ENCODE measurements at regions not wholly inside any gene's neighbourhood (a gene's known extent, or its start where the extent isn't known, plus 50 kb on each side); places are given as distances from the start of the nearest gene placed in this dataset.
A peak's percentile ranks its signal among the peaks of the same experiment; 100 is the strongest.

- H3K4me3 ChIP-seq = no peak overlapping the region
- WGBS = 76% methylated on average over 17 of the region's 17 CpGs
- H3K4me1 ChIP-seq (replicated peaks) = no peaks in the 10 kb centered on the region
- no peak for DNase-seq (ENCODE audit: low spot score)
- TF ChIP-seq POLR2AphosphoS5 (IDR thresholded peaks at IDR 0.05) (peak; percentile 47), CTCF (IDR thresholded peaks at IDR 0.05) (no peak)
- H3K27me3 ChIP-seq (replicated peaks; ENCODE audit: insufficient read depth) = no peaks in the 10 kb centered on the region
- no peaks in the 10 kb centered on the region for H3K36me3 ChIP-seq
- H3K9me3 ChIP-seq = no peaks in the 10 kb centered on the region
- intact Hi-C loops (cut with DNase I) = no loop called here
- H3K27ac ChIP-seq = no peak overlapping the region
These were observed 160.7 kb upstream of the HDAC4 start for GRCh38 chr2:239561446-239562001.

GRCh38 chr2:239559417-239560261, 158.8 kb upstream of the HDAC4 start:
- Histone ChIP-seq H3K36me3 (no peaks in the 10 kb centered on the region), H3K4me3 (no peak overlapping the region), H3K27ac (no peak overlapping the region), H3K9me3 (no peaks in the 10 kb centered on the region), H3K4me1 (replicated peaks) (no peaks in the 10 kb centered on the region), H3K27me3 (replicated peaks; ENCODE audit: insufficient read depth) (no peaks in the 10 kb centered on the region)
- 96% methylated on average over 26 of the region's 28 CpGs for WGBS
- no peak for TF ChIP-seq POLR2AphosphoS5 (IDR thresholded peaks at IDR 0.05)
- no peak for TF ChIP-seq POLR2A (IDR thresholded peaks at IDR 0.05)
- TF ChIP-seq CTCF (IDR thresholded peaks at IDR 0.05) = no peak
- intact Hi-C loops (cut with DNase I) = no loop called here
- no peak for DNase-seq (ENCODE audit: low spot score)

- no peaks in the 10 kb centered on the region for H3K27me3 ChIP-seq (replicated peaks; ENCODE audit: insufficient read depth)
- no peaks in the 10 kb centered on the region for H3K9me3 ChIP-seq
- 84% methylated on average over 12 of the region's 12 CpGs for WGBS
- no peaks in the 10 kb centered on the region for H3K36me3 ChIP-seq
- no peak overlapping the region for H3K4me3 ChIP-seq
- no peak for TF ChIP-seq CTCF (IDR thresholded peaks at IDR 0.05)
- TF ChIP-seq POLR2A (IDR thresholded peaks at IDR 0.05) = no peak
- no peak for TF ChIP-seq POLR2AphosphoS5 (IDR thresholded peaks at IDR 0.05)
- H3K4me1 ChIP-seq (replicated peaks) = no peaks in the 10 kb centered on the region
- DNase-seq (ENCODE audit: low spot score) = no peak
- intact Hi-C loops (cut with DNase I) = no loop called here
- no peak overlapping the region for H3K27ac ChIP-seq
These were observed 157.8 kb upstream of the HDAC4 start for GRCh38 chr2:239558661-239559060.

GRCh38 chr2:239557516-239557915, 156.7 kb upstream of the HDAC4 start:
- TF ChIP-seq POLR2A (IDR thresholded peaks at IDR 0.05) (no peak), CTCF (IDR thresholded peaks at IDR 0.05) (no peak), POLR2AphosphoS5 (IDR thresholded peaks at IDR 0.05) (no peak)
- intact Hi-C loops (cut with DNase I) = no loop called here
- Histone ChIP-seq H3K36me3 (no peaks in the 10 kb centered on the region), H3K4me3 (no peak overlapping the region), H3K27ac (no peak overlapping the region), H3K4me1 (replicated peaks) (no peaks in the 10 kb centered on the region), H3K27me3 (replicated peaks; ENCODE audit: insufficient read depth) (no peaks in the 10 kb centered on the region), H3K9me3 (no peaks in the 10 kb centered on the region)
- no peak for DNase-seq (ENCODE audit: low spot score)
- 56% methylated on average over 5 of the region's 5 CpGs for WGBS

- Histone ChIP-seq H3K4me3 (no peak overlapping the region), H3K4me1 (replicated peaks) (no peaks in the 10 kb centered on the region), H3K9me3 (no peaks in the 10 kb centered on the region), H3K36me3 (no peaks in the 10 kb centered on the region), H3K27me3 (replicated peaks; ENCODE audit: insufficient read depth) (no peaks in the 10 kb centered on the region), H3K27ac (no peak overlapping the region)
- intact Hi-C loops (cut with DNase I) = no loop called here
- 74% methylated on average over 6 of the region's 6 CpGs for WGBS
- no peak for DNase-seq (ENCODE audit: low spot score)
- TF ChIP-seq CTCF (IDR thresholded peaks at IDR 0.05) (no peak), POLR2AphosphoS5 (IDR thresholded peaks at IDR 0.05) (no peak), POLR2A (IDR thresholded peaks at IDR 0.05) (no peak)
These were observed 154.7 kb upstream of the HDAC4 start for GRCh38 chr2:239555571-239555905.
